Testis (tissue), 2 donors: ENCODE measurements at regions not wholly inside any gene's neighbourhood (a gene's known extent, or its start where the extent isn't known, plus 50 kb on each side); places are given as distances from the start of the nearest gene placed in this dataset.
"Not testable (repeated sequence)": the region's sequence is repeated elsewhere in the genome, so short reads cannot be mapped to it uniquely, and the experiment has no call there.

Source experiments
- DNase-seq: peaks from one replicate; pipeline ENCODE4 v3.0.0-alpha.2; 2019
- H3K27ac ChIP-seq, 2 donors: fragments of 200-600 bp; sonication (generic); one replicate each; pipeline ENCODE4 v1.5.1; 2019
- H3K27me3 ChIP-seq: fragments of 200-600 bp; sonication (generic); one replicate; pipeline ENCODE4 v1.5.1; 2019
- H3K36me3 ChIP-seq: fragments of 200-600 bp; sonication (generic); one replicate; pipeline ENCODE4 v1.5.1; 2017; ENCODE audit warnings: low read depth; ENCODE audit errors: missing control alignments
- H3K4me1 ChIP-seq: fragments of 200-600 bp; sonication (generic); one replicate; pipeline ENCODE4 v1.5.1; 2019
- H3K4me3 ChIP-seq, 2 donors: fragments of 200-600 bp; sonication (generic); one replicate each; pipeline ENCODE4 v1.5.1; 2017 to 2019
- H3K9me3 ChIP-seq: fragments of 200-600 bp; sonication (generic); one replicate; pipeline ENCODE4 v1.5.1; 2017
- CTCF ChIP-seq, 3 experiments: fragments of 450-650 bp in 2 of 3; fragments of 200-600 bp in 1 of 3; sonication (generic) in 1 of 3; IDR thresholded peaks; one replicate each; pipeline ENCODE4 v1.5.1; 2016 to 2019; ENCODE audit warnings: antibody characterized with exemption in 3 of 3, mild to moderate bottlenecking in 2 of 3, moderate library complexity in 1 of 3
- POLR2A ChIP-seq: fragments of 450-650 bp; IDR thresholded peaks from one replicate; pipeline ENCODE4 v1.6.1; 2017; ENCODE audit warnings: antibody characterized with exemption, mild to moderate bottlenecking, moderate library complexity
- whole genome bisulfite sequencing, 2 donors: methylation state at CpG; one replicate each; pipeline ENCODE4 v1.1.5; 2018; 5-methylcytosine and 5-hydroxymethylcytosine counted together
- intact Hi-C: fragments of 100-400 bp; cut with DNase I; formaldehyde crosslinking; loops from one replicate; pipeline ENCODE4 v1.15.1; 2023; ENCODE audit warnings: low total_unique reads

- TF ChIP-seq POLR2A (no peak), CTCF (IDR thresholded peaks at IDR 0.05) (no peak)
- DNase-seq, result no peak
- no peaks in the 10 kb centered on the region for H3K4me1 ChIP-seq
- no peak overlapping the region for H3K4me3 ChIP-seq
- no peaks in the 10 kb centered on the region for H3K36me3 ChIP-seq
- no peaks in the 10 kb centered on the region for H3K9me3 ChIP-seq
- no peak overlapping the region for H3K27ac ChIP-seq
- WGBS, 2 donors, result 98% methylated on average over 2 of the region's 2 CpGs
- H3K27me3 ChIP-seq, result no peaks in the 10 kb centered on the region
- intact Hi-C loops, result no loop called here
Measured at GRCh38 chr20:12112665-12113064, 195.0 kb downstream of the BTBD3 start.

GRCh38 chr20:12113075-12113467 lies 195.4 kb downstream of the BTBD3 start:
- TF ChIP-seq POLR2A, result no peak
- no peak for TF ChIP-seq CTCF (IDR thresholded peaks at IDR 0.05)
- intact Hi-C loops, result no loop called here
- H3K4me3 ChIP-seq, result no peak overlapping the region
- H3K27me3 ChIP-seq, result no peaks in the 10 kb centered on the region
- H3K4me1 ChIP-seq, result no peaks in the 10 kb centered on the region
- no peak overlapping the region for H3K27ac ChIP-seq
- H3K9me3 ChIP-seq, result no peaks in the 10 kb centered on the region
- WGBS, 2 donors, result 95 to 100% methylated on average over 3 of the region's 3 CpGs
- H3K36me3 ChIP-seq, result no peaks in the 10 kb centered on the region
- DNase-seq, result no peak

- no peak for TF ChIP-seq POLR2A
- TF ChIP-seq CTCF (IDR thresholded peaks at IDR 0.05), result no peak
- Histone ChIP-seq H3K36me3 (no peaks in the 10 kb centered on the region), H3K27ac (no peak overlapping the region), H3K27me3 (no peaks in the 10 kb centered on the region), H3K4me3 (no peak overlapping the region), H3K9me3 (no peaks in the 10 kb centered on the region), H3K4me1 (no peaks in the 10 kb centered on the region)
- WGBS, 2 donors, result 59 to 62% methylated on average over 10 of the region's 10 CpGs
- DNase-seq, result no peak
- intact Hi-C loops, result no loop called here
Measured at GRCh38 chr20:12113468-12114371, 196.0 kb downstream of the BTBD3 start.

GRCh38 chr20:12129114-12129513 lies 211.4 kb downstream of the BTBD3 start:
- H3K4me1 ChIP-seq, H3K27me3 ChIP-seq, H3K9me3 ChIP-seq, H3K27ac ChIP-seq, H3K36me3 ChIP-seq, intact Hi-C loops, H3K4me3 ChIP-seq, DNase-seq: not testable (repeated sequence)
- WGBS, 2 donors, result 34 to 71% methylated on average over 12 to 13 of the region's 13 CpGs

- H3K9me3 ChIP-seq, intact Hi-C loops, H3K4me1 ChIP-seq, H3K36me3 ChIP-seq, H3K4me3 ChIP-seq, DNase-seq, H3K27ac ChIP-seq, H3K27me3 ChIP-seq: not testable (repeated sequence)
- 70 to 84% methylated on average over 5 to 10 of the region's 10 CpGs for WGBS, 2 donors
Measured at GRCh38 chr20:12129532-12129931, 211.8 kb downstream of the BTBD3 start.

- Histone ChIP-seq H3K4me1 (no peaks in the 10 kb centered on the region), H3K9me3 (no peaks in the 10 kb centered on the region), H3K27me3 (no peaks in the 10 kb centered on the region), H3K4me3 (no peak overlapping the region), H3K27ac (no peak overlapping the region), H3K36me3 (no peaks in the 10 kb centered on the region)
- no peak for DNase-seq
- intact Hi-C loops, result no loop called here
- TF ChIP-seq CTCF (IDR thresholded peaks at IDR 0.05), result no peak
- no peak for TF ChIP-seq POLR2A
- WGBS, 2 donors, result 92 to 94% methylated on average over 1 of the region's 1 CpG
Measured at GRCh38 chr20:12130781-12131180, 213.1 kb downstream of the BTBD3 start.
